Sigmoid colon (tissue), 4 donors: ENCODE measurements at regions not wholly inside any gene's neighbourhood (a gene's known extent, or its start where the extent isn't known, plus 50 kb on each side); places are given as distances from the start of the nearest gene placed in this dataset.

ENCODE experiments used
- POLR2A ChIP-seq, 2 donors: fragments of 450-650 bp; IDR thresholded peaks; one replicate each; pipeline ENCODE4 v1.6.1; 2016; ENCODE audit warnings: antibody characterized with exemption in 2 of 2, mild to moderate bottlenecking in 2 of 2, moderate library complexity in 2 of 2
- POLR2AphosphoS5 ChIP-seq, 4 donors: sonication (generic); formaldehyde crosslinking; IDR thresholded peaks; one replicate each; pipeline ENCODE4 v1.6.1; 2017; ENCODE audit warnings: antibody characterized with exemption in 4 of 4

DNA sequence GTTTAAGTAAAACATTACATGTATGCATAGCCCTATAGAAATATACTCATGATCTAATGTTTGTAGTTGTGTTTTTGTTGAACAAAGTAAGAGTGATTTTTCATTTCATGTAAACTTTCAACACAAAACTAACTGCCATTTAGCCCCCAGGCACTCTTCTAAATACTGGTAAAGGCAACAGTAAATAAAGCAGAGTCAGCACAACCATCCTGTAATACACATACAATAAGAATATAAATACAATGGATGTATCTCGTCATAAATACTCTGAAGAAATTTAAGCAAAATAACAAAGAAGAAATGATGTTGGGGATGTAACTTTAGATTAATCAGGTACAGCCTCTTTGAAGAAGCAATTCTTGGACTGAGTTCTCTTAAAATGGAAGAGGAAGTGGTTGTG lies 821.2 kb downstream of the ARAP2 start:
- TF ChIP-seq POLR2AphosphoS5 (IDR thresholded peaks at IDR 0.05), result no peak
- TF ChIP-seq POLR2A (IDR thresholded peaks at IDR 0.05), result no peak
